ENCODE measurements at regions not wholly inside any gene's neighbourhood (a gene's known extent, or its start where the extent isn't known, plus 50 kb on each side); places are given as distances from the start of the nearest gene placed in this dataset.

- Histone ChIP-seq H3K9me3 (peaks cover 0 to 3% (median 0%) of the 10 kb centered on the region in 12 donors), H3K4me1 (no peaks in the 10 kb centered on the region), H3K27me3 (no peaks in the 10 kb centered on the region), H3K27ac (no peak overlapping the region), H3K36me3 (no peaks in the 10 kb centered on the region), H3K4me3 (no peak overlapping the region)
- intact Hi-C loops (cut with DNase I) = no loop called here
- ATAC-seq = no peak
- DNase-seq = no peak
- no peak for TF ChIP-seq POLR2A (IDR thresholded peaks at IDR 0.05)
- TF ChIP-seq, protein P1, sequence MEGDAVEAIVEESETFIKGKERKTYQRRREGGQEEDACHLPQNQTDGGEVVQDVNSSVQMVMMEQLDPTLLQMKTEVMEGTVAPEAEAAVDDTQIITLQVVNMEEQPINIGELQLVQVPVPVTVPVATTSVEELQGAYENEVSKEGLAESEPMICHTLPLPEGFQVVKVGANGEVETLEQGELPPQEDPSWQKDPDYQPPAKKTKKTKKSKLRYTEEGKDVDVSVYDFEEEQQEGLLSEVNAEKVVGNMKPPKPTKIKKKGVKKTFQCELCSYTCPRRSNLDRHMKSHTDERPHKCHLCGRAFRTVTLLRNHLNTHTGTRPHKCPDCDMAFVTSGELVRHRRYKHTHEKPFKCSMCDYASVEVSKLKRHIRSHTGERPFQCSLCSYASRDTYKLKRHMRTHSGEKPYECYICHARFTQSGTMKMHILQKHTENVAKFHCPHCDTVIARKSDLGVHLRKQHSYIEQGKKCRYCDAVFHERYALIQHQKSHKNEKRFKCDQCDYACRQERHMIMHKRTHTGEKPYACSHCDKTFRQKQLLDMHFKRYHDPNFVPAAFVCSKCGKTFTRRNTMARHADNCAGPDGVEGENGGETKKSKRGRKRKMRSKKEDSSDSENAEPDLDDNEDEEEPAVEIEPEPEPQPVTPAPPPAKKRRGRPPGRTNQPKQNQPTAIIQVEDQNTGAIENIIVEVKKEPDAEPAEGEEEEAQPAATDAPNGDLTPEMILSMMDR (IDR thresholded peaks at IDR 0.05) = no peak
Measured at GRCh38 chr6:50986319-50986718, 167.6 kb downstream of the TFAP2B start.

- H3K36me3 ChIP-seq = no peaks in the 10 kb centered on the region
- H3K4me1 ChIP-seq = no peaks in the 10 kb centered on the region
- TF ChIP-seq POLR2A (IDR thresholded peaks at IDR 0.05) = no peak
- TF ChIP-seq, protein P1 (IDR thresholded peaks at IDR 0.05) = no peak
- intact Hi-C loops (cut with DNase I) = no loop called here
- H3K27ac ChIP-seq = no peak overlapping the region
- H3K27me3 ChIP-seq = no peaks in the 10 kb centered on the region
- no peaks in the 10 kb centered on the region for H3K9me3 ChIP-seq
- ATAC-seq = no peak
- DNase-seq = no peak
- no peak overlapping the region for H3K4me3 ChIP-seq
Measured at GRCh38 chr6:50989123-50989522, 170.5 kb downstream of the TFAP2B start.

GRCh38 chr6:50990750-50991446 lies 172.2 kb downstream of the TFAP2B start:
- no peak for DNase-seq
- Histone ChIP-seq H3K27ac (no peak overlapping the region), H3K36me3 (no peaks in the 10 kb centered on the region), H3K4me3 (no peak overlapping the region), H3K9me3 (no peaks in the 10 kb centered on the region), H3K27me3 (no peaks in the 10 kb centered on the region), H3K4me1 (no peaks in the 10 kb centered on the region)
- TF ChIP-seq, protein P1 (IDR thresholded peaks at IDR 0.05) = no peak
- TF ChIP-seq POLR2A (IDR thresholded peaks at IDR 0.05) = no peak
- intact Hi-C loops (cut with DNase I) = no loop called here
- WGBS, 4 donors = 61 to 69% (median 67%) methylated on average over 7 of the region's 7 CpGs
- no peak for ATAC-seq

DNA sequence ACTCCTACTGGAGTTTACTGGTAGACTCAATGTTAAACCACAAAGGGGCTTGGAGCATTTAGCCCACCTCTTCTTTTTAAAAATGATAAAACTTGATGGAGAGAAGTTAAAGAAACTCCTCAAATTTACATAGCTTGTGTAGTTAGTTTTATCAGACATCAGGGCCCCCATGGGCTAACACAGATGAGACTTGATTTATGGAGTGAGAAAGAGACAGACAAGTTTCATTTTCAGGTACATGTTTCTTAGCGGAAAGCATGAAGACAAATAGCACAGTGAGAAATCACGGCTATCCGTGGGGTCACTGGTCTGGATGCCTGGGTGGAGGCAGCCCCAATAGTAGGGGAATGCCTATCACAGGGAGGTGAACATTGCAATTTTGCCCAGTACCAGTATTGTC lies 173.6 kb downstream of the TFAP2B start:
- Histone ChIP-seq H3K9me3 (no peaks in the 10 kb centered on the region), H3K27me3 (no peaks in the 10 kb centered on the region), H3K4me1 (no peaks in the 10 kb centered on the region), H3K27ac (no peak overlapping the region), H3K36me3 (no peaks in the 10 kb centered on the region), H3K4me3 (no peak overlapping the region)
- WGBS, 4 donors = 92 to 94% (median 93%) methylated on average over 3 of the region's 3 CpGs
- intact Hi-C loops (cut with DNase I) = no loop called here
- no peak for TF ChIP-seq POLR2A (IDR thresholded peaks at IDR 0.05)
- TF ChIP-seq, protein P1 (IDR thresholded peaks at IDR 0.05) = no peak
- ATAC-seq = no peak
- no peak for DNase-seq

All from heart left ventricle (tissue), 16 donors.